Subcutaneous abdominal adipose tissue (tissue), 5 donors: ENCODE measurements at regions not wholly inside any gene's neighbourhood (a gene's known extent, or its start where the extent isn't known, plus 50 kb on each side); places are given as distances from the start of the nearest gene placed in this dataset.

Experiments used
- H3K27ac ChIP-seq: one replicate; pipeline ENCODE4 v1.7.0; 2013; ENCODE audit warnings: low read depth, mild to moderate bottlenecking, inconsistent platforms, low read length, moderate library complexity
- H3K27me3 ChIP-seq, 5 donors: one replicate each; pipeline ENCODE4 v1.7.0; 2013; ENCODE audit warnings: low read length in 5 of 5, inconsistent platforms in 1 of 5; ENCODE audit not compliant: control insufficient read depth in 5 of 5, insufficient read depth in 4 of 5
- H3K36me3 ChIP-seq, 5 donors: one replicate each; pipeline ENCODE4 v1.7.0; 2013; ENCODE audit warnings: low read length in 5 of 5; ENCODE audit not compliant: control insufficient read depth in 5 of 5, insufficient read depth in 5 of 5
- H3K4me1 ChIP-seq, 5 donors: one replicate each; pipeline ENCODE4 v1.7.0; 2013; ENCODE audit warnings: low read length in 5 of 5, mild to moderate bottlenecking in 3 of 5, moderate library complexity in 1 of 5; ENCODE audit not compliant: control insufficient read depth in 5 of 5, insufficient read depth in 5 of 5
- H3K4me3 ChIP-seq, 5 donors: one replicate each; pipeline ENCODE4 v1.7.0; 2013; ENCODE audit warnings: low read length in 5 of 5, low read depth in 1 of 5
- H3K9ac ChIP-seq, 5 donors: one replicate each; pipeline ENCODE4 v1.7.0; 2013; ENCODE audit warnings: low read length in 5 of 5, mild to moderate bottlenecking in 4 of 5, moderate library complexity in 3 of 5
- H3K9me3 ChIP-seq, 5 donors: one replicate each; pipeline ENCODE4 v1.7.0; 2013; ENCODE audit warnings: low read length in 5 of 5; ENCODE audit not compliant: control insufficient read depth in 5 of 5
- donor health status: healthy.
- donor health status: healthy.
- donor health status: healthy.
- donor health status: healthy.
- donor health status: healthy.

DNA sequence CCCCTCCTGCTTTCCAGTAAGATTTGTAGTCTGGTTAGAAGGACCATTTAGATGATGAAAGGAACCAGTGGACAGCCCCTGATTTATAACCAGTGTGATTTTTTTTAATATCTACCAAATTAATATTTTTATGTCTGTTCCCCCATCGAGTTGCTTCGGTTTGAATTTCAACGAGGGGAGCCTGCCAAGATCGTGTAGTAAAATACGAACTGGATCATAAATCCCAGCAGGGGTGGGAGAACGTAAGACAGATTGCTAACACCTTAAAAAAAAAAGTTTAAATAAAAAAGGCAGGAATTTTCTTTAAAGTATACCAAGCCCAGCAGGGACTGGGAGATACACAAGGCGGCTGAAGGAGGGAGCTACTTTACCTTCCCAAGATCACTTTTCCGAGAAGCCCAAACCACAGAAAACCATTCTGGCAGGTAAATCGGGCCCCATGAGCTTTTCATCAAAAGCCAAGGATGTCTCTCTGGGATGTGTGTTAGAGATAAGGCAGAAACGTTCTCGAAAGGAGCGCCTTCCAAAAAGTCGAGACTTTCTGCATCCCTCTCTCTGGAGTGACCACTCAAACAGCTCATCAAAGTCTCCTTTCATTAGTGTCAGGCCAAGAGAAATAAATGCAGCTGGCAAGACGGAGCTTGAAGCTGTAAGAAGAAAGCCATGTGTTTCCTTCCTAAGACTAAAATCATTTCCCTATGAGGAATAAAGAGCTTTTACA lies 270.5 kb upstream of the NFE2L3 start:
- Histone ChIP-seq H3K4me3 (no peak overlapping the region), H3K36me3 (no peaks in the 10 kb centered on the region), H3K9me3 (no peaks in the 10 kb centered on the region), H3K27ac (no peak overlapping the region), H3K27me3 (peaks cover 12 to 48% (median 26%) of the 10 kb centered on the region in 5 donors), H3K9ac (no peak overlapping the region), H3K4me1 (no peaks in the 10 kb centered on the region)

DNA sequence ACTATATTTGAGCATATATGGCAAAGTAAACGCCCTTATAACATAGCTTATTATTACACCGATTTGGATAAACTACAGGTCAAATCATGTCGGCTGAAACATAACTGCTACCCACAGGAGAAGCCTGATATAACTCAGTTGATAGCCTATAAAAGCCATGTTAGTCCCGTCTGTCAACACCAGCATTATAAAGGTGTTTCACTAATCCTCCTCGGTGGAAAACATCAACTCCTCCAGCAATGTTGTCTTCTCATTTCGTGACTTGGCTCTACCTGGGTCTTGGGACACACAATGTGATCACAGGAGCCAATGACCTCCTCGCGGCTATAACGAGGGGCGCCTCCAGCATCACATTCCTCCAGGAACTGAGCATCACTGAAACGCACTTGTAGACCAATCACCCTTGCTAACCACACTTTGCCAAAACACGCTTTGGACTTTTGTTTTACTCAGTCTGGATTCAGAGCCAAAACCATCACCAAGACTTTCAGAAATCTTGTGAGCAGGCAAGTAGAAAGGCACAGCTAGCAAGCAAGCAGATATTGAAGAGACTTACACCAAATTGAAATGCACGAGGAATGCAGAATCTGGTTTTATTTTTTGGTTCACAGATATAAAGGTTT lies 269.7 kb upstream of the NFE2L3 start:
- Histone ChIP-seq H3K9ac (no peak overlapping the region), H3K4me1 (no peaks in the 10 kb centered on the region), H3K27me3 (peaks cover 12 to 48% (median 27%) of the 10 kb centered on the region in 5 donors), H3K4me3 (no peak overlapping the region), H3K36me3 (no peaks in the 10 kb centered on the region), H3K27ac (no peak overlapping the region), H3K9me3 (no peaks in the 10 kb centered on the region)

DNA sequence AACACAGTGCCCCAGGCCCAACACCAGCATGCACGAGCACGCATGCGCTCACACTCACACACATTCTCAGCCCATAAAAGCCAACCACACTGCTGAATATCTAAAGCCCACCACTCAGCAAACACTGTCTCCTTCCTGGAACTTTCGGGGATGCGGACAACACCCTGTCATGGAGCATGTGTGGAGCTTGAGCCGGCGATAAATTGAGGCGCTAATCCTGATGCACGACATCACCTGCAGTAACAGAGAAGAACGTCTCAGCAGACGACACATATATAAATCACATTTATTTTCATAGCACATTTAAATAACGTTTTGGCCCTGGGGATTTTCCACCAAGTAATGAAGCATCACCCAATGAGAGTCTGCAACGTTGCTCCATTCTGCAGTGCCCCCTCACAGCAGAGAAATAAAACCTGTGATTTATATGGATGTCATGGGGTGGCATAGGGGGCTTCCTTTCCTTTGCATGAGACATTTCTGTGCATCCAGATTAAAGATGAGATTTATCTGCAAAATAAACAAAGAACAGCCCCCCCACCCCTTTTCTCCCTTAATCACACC lies 267.7 kb upstream of the NFE2L3 start:
- Histone ChIP-seq H3K4me1 (no peaks in the 10 kb centered on the region), H3K4me3 (no peak overlapping the region), H3K27me3 (peaks cover 12 to 52% (median 28%) of the 10 kb centered on the region in 5 donors), H3K9ac (no peak overlapping the region), H3K36me3 (no peaks in the 10 kb centered on the region), H3K9me3 (no peaks in the 10 kb centered on the region), H3K27ac (no peak overlapping the region)

DNA sequence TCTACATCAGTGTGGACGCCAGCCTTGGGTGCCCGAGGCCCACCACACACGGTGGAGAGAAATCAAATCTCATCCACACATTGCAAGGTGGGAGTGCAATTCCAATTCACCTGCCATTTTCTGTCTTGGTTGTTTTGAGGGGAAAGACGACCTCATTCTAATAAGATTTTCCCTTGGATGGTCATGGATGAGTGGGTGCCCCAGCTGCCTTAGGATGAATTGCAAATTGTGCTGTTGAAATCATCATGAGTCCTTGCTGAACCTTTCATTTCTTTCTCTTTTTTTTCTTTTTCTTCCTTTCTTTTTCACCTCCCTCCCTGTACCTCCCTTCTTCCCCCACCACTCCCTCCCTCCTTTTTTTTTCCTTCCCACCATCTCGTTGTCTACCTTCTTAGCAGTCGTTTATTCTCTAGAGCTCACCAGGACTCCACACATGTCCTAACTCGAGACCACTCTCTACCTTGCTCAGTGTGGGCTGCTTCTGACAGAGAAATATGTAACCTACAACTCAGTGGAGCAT lies 266.9 kb upstream of the NFE2L3 start:
- Histone ChIP-seq H3K9ac (no peak overlapping the region), H3K27ac (no peak overlapping the region), H3K36me3 (no peaks in the 10 kb centered on the region), H3K9me3 (no peaks in the 10 kb centered on the region), H3K27me3 (peaks cover 12 to 52% (median 29%) of the 10 kb centered on the region in 5 donors), H3K4me3 (no peak overlapping the region), H3K4me1 (no peaks in the 10 kb centered on the region)

DNA sequence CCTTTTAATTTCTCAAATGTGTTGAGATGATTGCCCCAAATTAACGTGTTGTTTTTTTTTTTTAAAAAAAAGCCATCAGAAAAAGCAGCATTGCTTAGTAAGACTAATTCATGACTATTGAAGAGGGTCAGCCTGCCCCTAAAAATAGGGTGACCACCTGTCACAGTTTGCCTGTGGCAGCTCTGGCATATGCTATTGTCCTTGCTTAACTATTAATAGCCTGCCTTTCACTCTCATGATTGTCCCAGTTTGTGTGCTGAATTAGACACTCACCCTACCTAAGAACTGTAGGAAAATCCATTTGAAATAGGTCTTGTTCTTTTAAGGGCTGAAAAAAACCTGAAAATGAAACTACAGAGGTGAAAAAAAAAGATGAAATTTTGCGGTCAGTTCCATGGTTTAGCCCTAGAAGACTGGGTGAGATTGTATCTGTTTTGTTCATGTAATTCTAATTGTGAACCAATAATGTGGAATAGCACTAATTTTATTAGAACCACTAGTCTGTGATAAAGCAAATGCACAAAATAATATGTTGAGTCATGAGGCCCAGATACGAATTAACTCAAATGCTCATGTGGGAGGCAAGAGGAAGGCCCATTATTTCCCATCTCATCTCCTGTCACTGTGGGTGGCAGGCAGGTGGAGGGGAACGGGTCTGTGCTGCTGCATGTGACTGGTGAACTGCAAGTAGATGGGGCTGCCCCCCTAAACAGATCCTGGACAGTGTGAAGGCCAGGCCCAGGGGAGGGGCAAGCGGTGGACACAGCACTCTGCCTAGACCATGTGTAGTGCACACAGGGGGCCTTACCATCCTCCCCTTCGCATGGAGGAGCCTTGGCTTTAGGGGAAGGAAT lies 265.4 kb upstream of the NFE2L3 start:
- H3K4me1 ChIP-seq = no peaks in the 10 kb centered on the region
- no peak overlapping the region for H3K27ac ChIP-seq
- H3K27me3 ChIP-seq = peaks cover 12 to 41% (median 24%) of the 10 kb centered on the region in 5 donors
- no peak overlapping the region for H3K9ac ChIP-seq
- H3K4me3 ChIP-seq = no peak overlapping the region
- no peaks in the 10 kb centered on the region for H3K9me3 ChIP-seq
- no peaks in the 10 kb centered on the region for H3K36me3 ChIP-seq

DNA sequence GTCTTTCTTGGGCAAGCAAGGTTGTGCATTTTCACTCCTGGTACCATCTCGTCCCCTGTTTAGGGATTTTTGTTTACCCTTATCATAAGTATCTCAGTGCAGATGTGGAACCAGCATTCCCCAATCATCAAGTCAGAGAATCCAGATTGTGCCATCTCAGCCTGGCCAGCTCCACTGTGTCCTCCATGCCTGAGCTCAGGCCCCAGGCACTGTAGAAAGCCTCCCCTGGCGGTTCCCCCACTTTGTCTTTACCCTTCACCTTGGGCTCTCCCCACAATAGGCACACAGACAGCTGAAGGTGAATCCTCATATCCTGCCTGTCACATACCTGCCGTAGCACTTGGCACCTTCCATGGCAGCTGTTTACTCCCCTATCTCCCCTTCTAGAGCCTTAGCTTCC lies 264.7 kb upstream of the NFE2L3 start:
- no peaks in the 10 kb centered on the region for H3K4me1 ChIP-seq
- H3K27me3 ChIP-seq = peaks cover 7 to 35% (median 18%) of the 10 kb centered on the region in 5 donors
- no peaks in the 10 kb centered on the region for H3K36me3 ChIP-seq
- no peak overlapping the region for H3K27ac ChIP-seq
- no peak overlapping the region for H3K4me3 ChIP-seq
- H3K9me3 ChIP-seq = no peaks in the 10 kb centered on the region
- no peak overlapping the region for H3K9ac ChIP-seq

DNA sequence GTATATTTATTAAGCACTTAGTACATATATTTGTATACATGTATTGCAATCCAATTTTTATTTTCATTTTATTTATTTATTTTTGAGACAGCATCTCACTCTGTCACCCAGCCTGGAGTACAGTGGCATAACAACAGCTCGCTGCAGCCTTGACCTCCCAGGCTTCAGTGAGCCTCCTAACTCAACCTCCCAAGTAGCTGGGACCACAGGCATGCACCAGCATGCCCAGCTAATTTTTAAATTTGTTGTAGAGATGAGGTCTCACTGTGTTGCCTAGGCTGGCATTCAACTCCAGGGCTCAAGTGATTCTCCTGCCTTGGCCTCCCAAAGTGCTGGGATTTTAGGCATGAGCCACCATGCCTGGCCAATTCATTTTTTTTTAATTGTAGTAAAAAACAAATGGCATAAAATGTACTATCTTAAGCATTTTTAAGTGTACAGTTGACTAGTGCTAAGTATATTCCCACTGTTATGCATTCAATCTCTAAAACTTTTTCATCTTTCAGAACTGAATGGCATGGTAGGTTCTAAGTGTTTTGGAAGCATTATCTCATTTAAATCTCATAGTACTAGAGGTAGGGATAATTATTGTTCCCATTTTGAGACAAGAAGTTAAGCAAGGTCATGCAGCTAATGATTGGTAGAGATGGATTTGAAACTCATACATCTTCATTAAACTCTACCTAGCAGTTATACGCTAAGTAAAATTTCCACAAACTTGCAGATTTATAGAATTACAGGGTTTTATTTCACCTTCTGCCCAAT lies 264.0 kb upstream of the NFE2L3 start:
- H3K4me1 ChIP-seq = peaks cover 0 to 5% (median 1%) of the 10 kb centered on the region in 5 donors
- H3K27me3 ChIP-seq = peaks cover 4 to 28% (median 16%) of the 10 kb centered on the region in 5 donors
- no peaks in the 10 kb centered on the region for H3K36me3 ChIP-seq
- no peak overlapping the region for H3K9ac ChIP-seq
- H3K9me3 ChIP-seq = no peaks in the 10 kb centered on the region
- no peak overlapping the region for H3K27ac ChIP-seq
- no peak overlapping the region for H3K4me3 ChIP-seq

DNA sequence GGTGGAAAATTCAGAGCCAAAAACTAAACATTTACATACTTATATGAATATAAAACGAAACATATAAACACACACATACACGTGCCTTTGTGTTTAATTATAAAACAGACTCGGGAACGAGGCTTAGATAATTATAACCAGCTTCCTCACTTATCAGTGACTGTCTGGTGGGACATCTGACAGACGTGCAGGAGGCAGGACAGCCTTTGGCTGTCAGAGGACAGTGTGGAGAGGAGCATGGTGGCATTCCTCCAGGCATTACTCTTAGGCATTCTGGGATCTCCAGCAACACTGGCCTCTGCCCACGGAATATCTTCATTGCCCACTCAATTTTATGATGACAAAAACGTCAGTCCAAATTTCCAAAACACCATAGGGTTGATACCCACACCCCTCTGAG lies 262.2 kb upstream of the NFE2L3 start:
- peaks cover 3 to 18% (median 9%) of the 10 kb centered on the region in 5 donors for H3K4me1 ChIP-seq
- H3K27ac ChIP-seq = no peak overlapping the region
- no peak overlapping the region for H3K9ac ChIP-seq
- no peaks in the 10 kb centered on the region for H3K9me3 ChIP-seq
- peaks cover 0 to 18% (median 8%) of the 10 kb centered on the region in 5 donors for H3K27me3 ChIP-seq
- H3K4me3 ChIP-seq = no peak overlapping the region
- H3K36me3 ChIP-seq = no peaks in the 10 kb centered on the region

DNA sequence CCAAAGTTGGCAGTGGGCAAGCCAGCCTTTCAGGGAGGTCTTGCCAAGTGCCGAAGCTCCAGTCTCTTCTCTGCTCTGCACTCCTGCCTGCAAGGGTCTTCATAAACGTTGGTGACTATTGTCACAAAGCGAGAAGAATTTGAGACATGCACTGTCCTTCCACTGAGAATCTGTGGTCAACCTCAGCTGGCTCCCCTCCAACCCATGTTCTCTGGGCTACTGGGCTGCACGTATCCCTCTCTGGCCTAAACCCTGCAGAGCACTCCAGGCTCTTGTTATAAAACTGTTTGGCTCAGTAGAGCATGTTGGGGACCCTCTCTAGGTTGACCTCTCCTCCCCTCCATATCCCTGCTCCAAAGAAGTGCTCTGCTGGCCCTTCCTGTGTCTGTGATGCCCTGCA lies 260.4 kb upstream of the NFE2L3 start:
- Histone ChIP-seq H3K27me3 (peaks cover 0 to 15% (median 7%) of the 10 kb centered on the region in 5 donors), H3K27ac (no peak overlapping the region), H3K4me3 (no peak overlapping the region), H3K9me3 (no peaks in the 10 kb centered on the region), H3K4me1 (peaks cover 6 to 26% (median 16%) of the 10 kb centered on the region in 5 donors), H3K9ac (no peak overlapping the region), H3K36me3 (no peaks in the 10 kb centered on the region)
